Jurkat, Clone E6-1 (cell line): ENCODE measurements at regions not wholly inside any gene's neighbourhood (a gene's known extent, or its start where the extent isn't known, plus 50 kb on each side); places are given as distances from the start of the nearest gene placed in this dataset.

Source experiments
- DNase-seq: peaks from one replicate; pipeline ENCODE4 v3.0.0-alpha.2; 2011; ENCODE audit warnings: low read depth, low spot score
- H3K4me3 ChIP-seq: 2 replicates; pipeline ENCODE4 v1.5.1; 2011; ENCODE audit warnings: mild to moderate bottlenecking, low read length, control low read depth, moderate library complexity

GRCh38 chr15:97012986-97013385 lies 682.5 kb downstream of the NR2F2 start:
- no peak for DNase-seq
- H3K4me3 ChIP-seq = no peak overlapping the region

DNA sequence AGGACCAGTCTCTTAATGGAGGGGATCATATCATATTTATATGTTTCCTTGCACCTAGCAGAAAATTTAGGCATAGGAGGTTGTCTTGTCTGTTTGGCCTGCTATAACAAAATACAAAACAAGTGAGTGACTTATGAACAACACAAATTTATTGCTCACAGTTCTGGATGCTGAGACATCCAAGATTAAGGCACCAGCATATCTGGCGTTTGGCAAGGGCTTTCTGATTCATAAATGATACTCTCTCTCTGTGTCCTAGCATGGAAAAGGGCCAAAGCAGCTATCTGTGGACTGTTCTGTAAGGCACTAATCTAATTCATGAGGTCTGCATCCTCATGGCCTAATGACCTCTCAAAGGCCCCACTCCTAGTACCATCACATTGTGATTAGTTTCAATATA lies 683.0 kb downstream of the NR2F2 start:
- DNase-seq = no peak
- no peak overlapping the region for H3K4me3 ChIP-seq

DNA sequence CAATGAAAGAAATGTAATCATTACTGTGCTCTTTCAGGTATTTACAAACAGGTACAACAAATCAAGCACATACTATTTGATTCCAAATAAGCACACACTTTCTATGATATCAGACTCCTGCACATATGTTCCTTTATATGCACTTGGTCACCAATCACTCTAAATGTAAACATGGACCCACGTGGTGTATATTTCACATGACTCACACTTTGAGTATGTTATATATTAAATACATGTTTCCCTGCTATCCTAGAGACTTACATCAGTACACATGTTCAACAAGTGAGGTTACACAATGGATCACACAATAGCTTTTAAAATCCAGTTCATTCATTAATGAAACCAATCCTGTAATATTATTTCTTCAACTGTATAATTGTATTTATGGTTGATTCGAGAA lies 683.5 kb downstream of the NR2F2 start:
- DNase-seq = no peak
- no peak overlapping the region for H3K4me3 ChIP-seq

- no peak overlapping the region for H3K4me3 ChIP-seq
- DNase-seq = no peak
These were observed 693.0 kb downstream of the NR2F2 start for GRCh38 chr15:97023488-97023844.

- no peak overlapping the region for H3K4me3 ChIP-seq
- no peak for DNase-seq
These were observed 696.3 kb downstream of the NR2F2 start for GRCh38 chr15:97026781-97027180.

- no peak overlapping the region for H3K4me3 ChIP-seq
- no peak for DNase-seq
These were observed 697.3 kb downstream of the NR2F2 start for GRCh38 chr15:97027772-97028171.

DNA sequence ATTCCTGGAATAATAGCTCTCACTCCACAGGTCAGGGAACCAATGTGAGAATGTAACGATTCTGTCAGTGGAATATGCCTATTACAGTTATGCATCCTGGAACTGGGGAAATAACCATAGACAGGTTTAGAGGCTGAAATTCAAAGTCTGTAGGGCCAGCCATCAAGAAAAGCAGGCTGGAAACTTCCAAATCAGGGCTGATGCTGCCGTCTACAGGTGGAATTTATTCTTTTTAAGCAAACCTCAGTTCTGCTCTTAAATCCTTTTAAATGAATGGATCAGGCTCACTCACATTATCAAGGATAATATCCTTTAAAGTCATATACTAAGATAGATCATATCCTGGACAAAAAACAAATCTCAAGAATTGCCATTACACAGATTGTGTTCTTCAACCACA lies 699.8 kb downstream of the NR2F2 start:
- no peak for DNase-seq
- no peak overlapping the region for H3K4me3 ChIP-seq

DNA sequence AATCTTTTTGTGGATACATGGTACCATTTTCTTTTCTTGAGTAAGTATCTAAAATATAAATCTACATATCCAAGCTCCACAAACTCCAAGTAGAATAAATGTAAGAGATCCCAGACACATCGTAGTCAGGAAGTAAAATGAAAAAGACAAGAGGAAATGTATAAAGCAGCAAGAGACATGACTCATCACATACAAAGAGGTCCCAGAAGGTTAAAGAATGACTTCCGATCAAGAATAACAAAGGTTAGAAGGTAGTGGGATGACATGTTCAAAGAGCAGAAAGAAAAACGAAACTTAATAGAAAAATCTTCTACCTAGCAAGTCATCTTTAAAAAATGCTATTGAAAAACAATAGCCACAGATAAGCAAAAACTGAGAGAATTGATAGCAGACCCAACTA lies 705.8 kb downstream of the NR2F2 start:
- no peak overlapping the region for H3K4me3 ChIP-seq
- no peak for DNase-seq

- no peak for DNase-seq
- H3K4me3 ChIP-seq = no peak overlapping the region
These were observed 706.6 kb downstream of the NR2F2 start for GRCh38 chr15:97037080-97037479.

DNA sequence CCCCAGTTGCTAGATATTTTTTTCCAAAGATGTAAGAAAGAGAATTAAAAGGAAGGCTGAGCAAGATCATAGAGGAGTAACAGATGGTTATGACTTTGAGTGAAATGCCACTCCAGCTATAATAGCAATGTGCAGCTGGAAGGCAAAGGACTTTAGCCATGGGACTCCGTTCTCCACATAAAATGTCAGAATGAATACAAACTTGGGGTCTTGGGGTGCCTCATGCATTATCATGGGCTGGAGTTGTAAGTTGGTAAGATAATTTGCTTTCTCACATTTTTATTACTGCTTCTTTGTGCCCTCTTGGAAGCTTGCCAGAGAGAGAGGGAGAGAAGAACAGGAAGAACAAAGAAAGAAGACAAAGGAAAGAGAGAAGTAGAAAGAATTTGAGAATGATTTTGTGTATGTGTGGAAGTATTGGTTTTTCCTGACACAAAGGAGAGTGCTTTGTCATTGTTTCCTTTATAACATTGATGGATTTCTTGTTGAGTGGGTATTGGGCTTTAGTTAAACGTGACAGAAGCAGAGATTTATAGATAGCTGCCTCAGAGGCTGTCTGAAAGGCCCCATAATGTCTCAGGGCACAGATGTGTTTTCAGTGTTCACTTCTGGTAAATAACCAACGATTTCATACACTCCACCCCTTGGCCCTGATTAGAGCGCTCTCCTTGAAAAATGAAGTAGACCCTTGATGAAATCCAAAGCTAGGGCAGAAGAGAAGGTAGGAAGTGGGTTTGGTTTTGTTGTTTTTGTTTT lies 715.3 kb downstream of the NR2F2 start:
- H3K4me3 ChIP-seq = no peak overlapping the region
- no peak for DNase-seq

GRCh38 chr15:97052513-97052912 lies 722.0 kb downstream of the NR2F2 start:
- H3K4me3 ChIP-seq = no peak overlapping the region
- DNase-seq = no peak

DNA sequence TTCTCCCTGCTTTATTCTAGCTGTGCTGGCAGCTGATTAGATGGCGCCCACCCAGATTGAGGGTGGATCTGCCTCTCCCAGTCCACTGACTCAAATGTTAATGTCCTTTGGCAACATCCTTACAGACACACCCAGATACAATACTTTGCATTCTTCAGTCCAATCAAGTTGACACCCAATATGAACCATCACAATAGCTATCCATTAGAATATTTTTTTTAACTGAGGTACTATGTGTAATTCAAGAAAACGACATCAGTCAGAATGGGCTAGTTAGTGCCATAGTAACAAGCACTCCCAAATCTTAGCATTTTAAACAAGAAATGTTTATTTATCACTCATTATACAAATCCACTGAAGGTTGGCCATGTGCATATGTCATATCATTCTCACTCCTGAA lies 723.1 kb downstream of the NR2F2 start:
- no peak for DNase-seq
- H3K4me3 ChIP-seq = no peak overlapping the region

DNA sequence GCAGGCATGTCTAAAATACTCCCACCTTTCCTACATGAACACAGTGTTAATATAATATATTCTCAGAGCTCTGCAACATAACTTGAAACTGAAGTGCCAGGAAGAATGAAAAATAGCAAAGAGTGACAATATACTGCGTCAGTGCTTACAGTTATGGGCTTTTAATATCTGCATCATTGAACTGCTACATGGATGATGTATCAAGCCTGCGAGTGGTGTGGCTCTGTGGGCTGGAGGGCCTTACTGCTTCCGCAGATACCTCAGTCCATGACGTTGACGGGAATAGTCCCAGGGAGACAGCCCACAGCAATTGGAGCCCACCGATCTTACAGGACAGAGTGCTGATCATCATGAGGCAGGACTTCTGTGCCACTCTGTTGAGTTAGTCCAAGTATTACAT lies 727.0 kb downstream of the NR2F2 start:
- no peak overlapping the region for H3K4me3 ChIP-seq

DNA sequence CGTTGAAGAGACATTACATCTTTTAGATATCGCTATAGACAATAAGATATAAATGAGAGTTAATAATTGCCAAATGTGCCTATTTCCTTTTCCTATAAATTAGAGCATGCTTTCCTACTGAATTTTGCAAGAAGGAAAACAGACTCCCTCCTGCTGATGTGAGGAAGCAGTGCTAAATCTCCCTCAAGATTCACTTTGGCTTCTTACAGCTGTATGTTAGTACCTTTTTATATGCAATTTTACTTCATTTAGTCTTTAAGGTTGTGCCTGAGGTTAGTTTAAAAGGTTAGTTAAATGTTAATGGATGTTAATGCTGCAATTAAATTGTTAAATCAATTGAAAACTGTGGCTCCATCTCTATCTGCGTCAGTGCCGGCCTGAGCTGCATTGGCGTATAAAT lies 728.8 kb downstream of the NR2F2 start:
- no peak overlapping the region for H3K4me3 ChIP-seq
- DNase-seq = no peak

More for the DNA sequence above, 727.0 kb downstream of the NR2F2 start:
- no peak for DNase-seq

GRCh38 chr15:97061392-97061791 lies 730.9 kb downstream of the NR2F2 start:
- H3K4me3 ChIP-seq = no peak overlapping the region
- DNase-seq = no peak

GRCh38 chr15:97071668-97072067 lies 741.2 kb downstream of the NR2F2 start:
- H3K4me3 ChIP-seq = no peak overlapping the region
- no peak for DNase-seq

GRCh38 chr15:97072545-97072944 lies 742.0 kb downstream of the NR2F2 start:
- no peak overlapping the region for H3K4me3 ChIP-seq
- no peak for DNase-seq

DNA sequence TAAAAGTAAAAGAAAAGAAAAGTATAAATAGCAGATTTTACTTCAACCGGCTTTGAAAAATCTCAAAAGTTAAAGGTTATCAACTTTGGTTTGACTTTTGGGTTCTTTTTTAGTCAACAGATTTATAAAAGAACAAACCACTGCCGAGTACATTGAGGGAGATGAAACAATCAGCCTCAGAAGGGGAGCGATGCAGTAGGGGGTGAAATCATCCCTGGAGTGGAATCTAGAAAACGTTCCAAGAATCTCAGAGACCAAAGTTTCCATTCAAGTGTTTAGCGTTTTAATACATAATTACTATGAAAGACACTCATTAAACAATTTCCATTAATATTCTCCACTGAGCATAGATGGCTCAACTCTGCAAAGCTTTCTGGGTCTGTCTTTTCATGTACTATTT lies 745.5 kb downstream of the NR2F2 start:
- no peak overlapping the region for H3K4me3 ChIP-seq
- no peak for DNase-seq

- no peak for DNase-seq
- no peak overlapping the region for H3K4me3 ChIP-seq
These were observed 747.5 kb downstream of the NR2F2 start for GRCh38 chr15:97077975-97078374.

- no peak for DNase-seq
- no peak overlapping the region for H3K4me3 ChIP-seq
These were observed 748.1 kb downstream of the NR2F2 start for GRCh38 chr15:97078591-97078990.

- no peak for DNase-seq
- H3K4me3 ChIP-seq = no peak overlapping the region
These were observed 751.2 kb downstream of the NR2F2 start for GRCh38 chr15:97081666-97082226.
